PFSK-1 (cell line): ENCODE measurements at regions not wholly inside any gene's neighbourhood (a gene's known extent, or its start where the extent isn't known, plus 50 kb on each side); places are given as distances from the start of the nearest gene placed in this dataset.

ENCODE experiments used
- FOXP2 ChIP-seq: optimal IDR thresholded peaks from 2 replicates; pipeline ENCODE3; 2011; ENCODE audit warnings: borderline replicate concordance, control low read depth, inconsistent platforms; ENCODE audit not compliant: insufficient read depth; ENCODE audit errors: extremely low read length, extremely low read depth
- POLR2AphosphoS5 ChIP-seq: IDR thresholded peaks from 2 replicates; pipeline ENCODE4 v1.6.1; 2012; ENCODE audit warnings: low read depth, mild to moderate bottlenecking, control low read depth, low read length, moderate library complexity
- REST ChIP-seq, 2 experiments: IDR thresholded peaks; 2 replicates each; pipeline versions ENCODE4 v1.6.1 to v1.8.0; 2011 to 2012; ENCODE audit warnings: low read depth in 2 of 2, low read length in 2 of 2, control low read depth in 1 of 2, inconsistent platforms in 1 of 2, mild to moderate bottlenecking in 1 of 2, moderate library complexity in 1 of 2; ENCODE audit not compliant: insufficient read depth in 1 of 2
- SIN3A ChIP-seq: IDR thresholded peaks from 2 replicates; pipeline ENCODE4 v1.6.1; 2012; ENCODE audit warnings: mild to moderate bottlenecking, low read length, moderate library complexity, borderline replicate concordance; ENCODE audit not compliant: insufficient read depth
- TAF1 ChIP-seq: IDR thresholded peaks from 2 replicates; pipeline ENCODE4 v1.6.1; 2012; ENCODE audit warnings: low read length, control low read depth, borderline replicate concordance; ENCODE audit not compliant: insufficient read depth

- TF ChIP-seq REST (IDR thresholded peaks at IDR 0.05; ENCODE audit: insufficient read depth in 1 of 2, low read depth in 2 of 2, low read length in 2 of 2) (no peak), SIN3A (no peak), FOXP2 (no peak), POLR2AphosphoS5 (no peak)
Observed at GRCh38 chr3:80889535-80889934, 871.9 kb downstream of the GBE1 start.

- TF ChIP-seq FOXP2: no peak
Observed at GRCh38 chr3:80870476-80871041, 890.9 kb downstream of the GBE1 start.

- TF ChIP-seq SIN3A (no peak), FOXP2 (no peak), TAF1 (no peak), REST (IDR thresholded peaks at IDR 0.05; ENCODE audit: insufficient read depth in 1 of 2, low read depth in 2 of 2, low read length in 2 of 2) (no peak), POLR2AphosphoS5 (no peak)
Observed at GRCh38 chr3:80855482-80855881, 906.0 kb downstream of the GBE1 start.

- no peak for TF ChIP-seq TAF1
- no peak for TF ChIP-seq FOXP2
Observed at GRCh38 chr3:80836395-80836794, 925.0 kb downstream of the GBE1 start.

- no peak for TF ChIP-seq POLR2AphosphoS5
- no peak for TF ChIP-seq TAF1
- no peak for TF ChIP-seq FOXP2
- no peak for TF ChIP-seq REST (IDR thresholded peaks at IDR 0.05; ENCODE audit: insufficient read depth in 1 of 2, low read depth in 2 of 2, low read length in 2 of 2)
- TF ChIP-seq SIN3A: no peak
Observed at GRCh38 chr3:80807577-80807976, 953.9 kb downstream of the GBE1 start.

- TF ChIP-seq REST (IDR thresholded peaks at IDR 0.05; ENCODE audit: insufficient read depth in 1 of 2, low read depth in 2 of 2, low read length in 2 of 2): no peak
- no peak for TF ChIP-seq FOXP2
- TF ChIP-seq SIN3A: no peak
- no peak for TF ChIP-seq POLR2AphosphoS5
- no peak for TF ChIP-seq TAF1
Observed at GRCh38 chr3:80806673-80807072, 954.8 kb downstream of the GBE1 start.
